ENCODE measurements at regions not wholly inside any gene's neighbourhood (a gene's known extent, or its start where the extent isn't known, plus 50 kb on each side); places are given as distances from the start of the nearest gene placed in this dataset.

- H3K27ac ChIP-seq, result no peak overlapping the region
- H3K27me3 ChIP-seq (replicated peaks), result no peaks in the 10 kb centered on the region
- H3K4me3 ChIP-seq (ENCODE audit: low read depth, low read length), result no peak overlapping the region
- no peaks in the 10 kb centered on the region for H3K36me3 ChIP-seq (replicated peaks)
- DNase-seq, result peak; percentile 49
- in situ Hi-C loops (cut with HindIII; ENCODE audit: low pct_ligation_motif_present, low sequenced_read_pairs), result no loop called here
- TF ChIP-seq, protein P1, sequence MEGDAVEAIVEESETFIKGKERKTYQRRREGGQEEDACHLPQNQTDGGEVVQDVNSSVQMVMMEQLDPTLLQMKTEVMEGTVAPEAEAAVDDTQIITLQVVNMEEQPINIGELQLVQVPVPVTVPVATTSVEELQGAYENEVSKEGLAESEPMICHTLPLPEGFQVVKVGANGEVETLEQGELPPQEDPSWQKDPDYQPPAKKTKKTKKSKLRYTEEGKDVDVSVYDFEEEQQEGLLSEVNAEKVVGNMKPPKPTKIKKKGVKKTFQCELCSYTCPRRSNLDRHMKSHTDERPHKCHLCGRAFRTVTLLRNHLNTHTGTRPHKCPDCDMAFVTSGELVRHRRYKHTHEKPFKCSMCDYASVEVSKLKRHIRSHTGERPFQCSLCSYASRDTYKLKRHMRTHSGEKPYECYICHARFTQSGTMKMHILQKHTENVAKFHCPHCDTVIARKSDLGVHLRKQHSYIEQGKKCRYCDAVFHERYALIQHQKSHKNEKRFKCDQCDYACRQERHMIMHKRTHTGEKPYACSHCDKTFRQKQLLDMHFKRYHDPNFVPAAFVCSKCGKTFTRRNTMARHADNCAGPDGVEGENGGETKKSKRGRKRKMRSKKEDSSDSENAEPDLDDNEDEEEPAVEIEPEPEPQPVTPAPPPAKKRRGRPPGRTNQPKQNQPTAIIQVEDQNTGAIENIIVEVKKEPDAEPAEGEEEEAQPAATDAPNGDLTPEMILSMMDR (IDR thresholded peaks at IDR 0.05; ENCODE audit: low read depth, low read length, missing control alignments), result no peak
Measured at GRCh38 chr4:54568184-54568583, 89.6 kb upstream of the KIT start.

GRCh38 chr4:54570822-54571221, 86.9 kb upstream of the KIT start:
- no peak for DNase-seq
- H3K27me3 ChIP-seq (replicated peaks), result no peaks in the 10 kb centered on the region
- H3K36me3 ChIP-seq (replicated peaks), result no peaks in the 10 kb centered on the region
- H3K27ac ChIP-seq, result no peak overlapping the region
- in situ Hi-C loops (cut with HindIII; ENCODE audit: low pct_ligation_motif_present, low sequenced_read_pairs), result no loop called here
- TF ChIP-seq, protein P1 (IDR thresholded peaks at IDR 0.05; ENCODE audit: low read depth, low read length, missing control alignments), result no peak
- no peak overlapping the region for H3K4me3 ChIP-seq (ENCODE audit: low read depth, low read length)

- Histone ChIP-seq H3K4me3 (ENCODE audit: low read depth, low read length) (no peak overlapping the region), H3K36me3 (replicated peaks) (no peaks in the 10 kb centered on the region), H3K27me3 (replicated peaks) (no peaks in the 10 kb centered on the region), H3K27ac (no peak overlapping the region)
- TF ChIP-seq, protein P1 (IDR thresholded peaks at IDR 0.05; ENCODE audit: low read depth, low read length, missing control alignments), result no peak
- in situ Hi-C loops (cut with HindIII; ENCODE audit: low pct_ligation_motif_present, low sequenced_read_pairs), result no loop called here
- DNase-seq, result peak; percentile 9
Measured at GRCh38 chr4:54571293-54572151, 86.2 kb upstream of the KIT start.

DNA sequence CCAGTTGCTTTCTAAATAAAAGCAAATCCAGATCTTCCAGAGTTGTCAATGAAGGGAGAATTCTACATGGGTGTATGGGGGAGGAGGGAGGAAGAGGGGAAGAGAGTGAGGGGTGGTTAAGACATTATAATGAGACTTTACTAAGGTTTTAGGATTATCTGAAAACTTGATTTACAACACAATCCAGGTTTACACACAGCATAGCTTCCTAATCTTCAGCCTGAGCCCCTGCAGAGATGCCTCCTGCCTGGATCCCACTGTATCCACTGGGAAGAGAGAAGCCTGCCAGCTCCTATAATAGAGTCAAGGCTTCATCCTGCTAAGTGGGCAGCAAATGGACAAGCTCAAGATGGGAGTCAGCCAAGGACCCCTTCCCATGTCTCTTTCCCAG, 85.6 kb upstream of the KIT start:
- TF ChIP-seq, protein P1 (IDR thresholded peaks at IDR 0.05; ENCODE audit: low read depth, low read length, missing control alignments), result no peak
- H3K27me3 ChIP-seq (replicated peaks), result no peaks in the 10 kb centered on the region
- H3K27ac ChIP-seq, result no peak overlapping the region
- H3K36me3 ChIP-seq (replicated peaks), result no peaks in the 10 kb centered on the region
- in situ Hi-C loops (cut with HindIII; ENCODE audit: low pct_ligation_motif_present, low sequenced_read_pairs), result no loop called here
- H3K4me3 ChIP-seq (ENCODE audit: low read depth, low read length), result no peak overlapping the region
- DNase-seq, result no peak

GRCh38 chr4:54574500-54574899, 83.3 kb upstream of the KIT start:
- no peak overlapping the region for H3K27ac ChIP-seq
- no peak overlapping the region for H3K4me3 ChIP-seq (ENCODE audit: low read depth, low read length)
- TF ChIP-seq, protein P1 (IDR thresholded peaks at IDR 0.05; ENCODE audit: low read depth, low read length, missing control alignments), result no peak
- no peak for DNase-seq
- in situ Hi-C loops (cut with HindIII; ENCODE audit: low pct_ligation_motif_present, low sequenced_read_pairs), result no loop called here
- no peaks in the 10 kb centered on the region for H3K36me3 ChIP-seq (replicated peaks)
- no peaks in the 10 kb centered on the region for H3K27me3 ChIP-seq (replicated peaks)

DNA sequence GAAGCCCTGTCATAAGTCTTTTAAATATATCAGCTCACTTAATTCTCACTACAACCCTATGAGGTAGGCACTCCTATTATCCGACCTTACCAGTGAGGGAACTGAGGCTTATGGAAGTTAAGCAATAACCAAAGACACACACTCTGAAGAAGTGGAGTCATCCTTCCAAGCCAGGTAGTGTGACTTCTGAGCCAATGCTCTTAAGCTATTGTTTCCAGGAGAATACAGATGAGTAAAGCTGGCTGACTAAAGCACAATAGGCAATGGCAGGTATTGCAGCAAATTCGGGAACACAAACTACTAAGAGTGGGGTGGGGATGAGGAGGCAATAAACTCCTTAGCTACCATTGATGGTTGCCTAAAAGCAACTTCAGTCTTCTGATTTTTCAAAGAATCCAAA, 81.8 kb upstream of the KIT start:
- H3K4me3 ChIP-seq (ENCODE audit: low read depth, low read length), result no peak overlapping the region
- no peak for DNase-seq
- no peak overlapping the region for H3K27ac ChIP-seq
- no peaks in the 10 kb centered on the region for H3K36me3 ChIP-seq (replicated peaks)
- no peaks in the 10 kb centered on the region for H3K27me3 ChIP-seq (replicated peaks)
- TF ChIP-seq, protein P1 (IDR thresholded peaks at IDR 0.05; ENCODE audit: low read depth, low read length, missing control alignments), result no peak
- in situ Hi-C loops (cut with HindIII; ENCODE audit: low pct_ligation_motif_present, low sequenced_read_pairs), result no loop called here
